ENCODE measurements at regions not wholly inside any gene's neighbourhood (a gene's known extent, or its start where the extent isn't known, plus 50 kb on each side); places are given as distances from the start of the nearest gene placed in this dataset.

DNA sequence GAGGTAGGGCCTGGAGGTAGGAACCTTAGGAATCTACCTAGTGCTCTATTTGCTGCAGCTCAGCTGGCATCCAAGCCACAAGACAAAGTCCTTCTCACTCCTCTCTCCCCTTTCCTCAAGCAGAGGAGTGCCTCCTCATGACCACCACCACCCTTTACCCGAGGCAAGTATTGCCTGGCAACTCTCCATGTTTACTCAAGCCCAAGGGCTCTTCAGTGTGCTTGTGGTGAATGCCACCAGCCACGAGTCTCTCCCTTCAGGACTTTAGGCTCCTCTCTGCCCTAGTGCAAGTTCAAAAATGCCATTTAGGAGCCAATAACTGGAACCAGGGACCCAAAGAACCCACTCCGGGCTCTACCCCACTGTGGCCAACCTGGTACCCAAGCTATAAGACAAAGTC lies 514.5 kb upstream of the RGMB start:
- Mint-ChIP-seq H3K27me3 (ENCODE audit: low read depth) (no peaks in the 10 kb centered on the region), H3K4me3 (no peak overlapping the region), H3K27ac (no peak overlapping the region), H3K4me1 (no peaks in the 10 kb centered on the region), H3K9me3 (peaks cover 20% of the 10 kb centered on the region), H3K36me3 (no peaks in the 10 kb centered on the region)
- DNase-seq (ENCODE audit: low spot score in 2 of 2, unreplicated experiment in 2 of 2), result no peak
- no peak for TF ChIP-seq CTCF (IDR thresholded peaks at IDR 0.05; ENCODE audit: unreplicated experiment)

DNA sequence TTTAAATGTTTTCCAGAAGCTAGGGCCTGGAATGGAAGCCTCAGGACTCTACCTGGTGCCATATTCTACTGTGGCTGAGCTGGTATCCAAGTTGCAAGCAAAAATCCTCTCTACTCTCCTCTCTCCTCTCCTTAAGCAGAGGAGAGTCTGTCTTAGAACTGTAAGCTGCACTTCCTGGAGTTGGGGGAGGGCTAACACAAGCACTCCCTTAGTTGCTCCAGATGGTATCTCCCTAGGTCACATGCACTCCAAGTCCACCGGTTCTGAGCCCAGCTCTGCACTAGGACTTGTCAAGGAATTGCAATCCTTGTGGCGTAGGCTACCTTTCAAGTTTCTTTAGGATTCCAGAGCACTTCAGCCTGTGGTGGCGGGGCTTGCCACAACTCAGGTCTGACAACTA lies 513.9 kb upstream of the RGMB start:
- no peak for TF ChIP-seq CTCF (IDR thresholded peaks at IDR 0.05; ENCODE audit: unreplicated experiment)
- Mint-ChIP-seq H3K36me3 (no peaks in the 10 kb centered on the region), H3K4me1 (no peaks in the 10 kb centered on the region), H3K27ac (no peak overlapping the region), H3K9me3 (peaks cover 20% of the 10 kb centered on the region), H3K27me3 (ENCODE audit: low read depth) (no peaks in the 10 kb centered on the region), H3K4me3 (no peak overlapping the region)
- no peak for DNase-seq (ENCODE audit: low spot score in 2 of 2, unreplicated experiment in 2 of 2)

- Mint-ChIP-seq H3K36me3 (no peaks in the 10 kb centered on the region), H3K4me1 (no peaks in the 10 kb centered on the region), H3K27ac (no peak overlapping the region), H3K9me3 (peaks cover 4% of the 10 kb centered on the region), H3K27me3 (ENCODE audit: low read depth) (no peaks in the 10 kb centered on the region), H3K4me3 (no peak overlapping the region)
- TF ChIP-seq CTCF (IDR thresholded peaks at IDR 0.05; ENCODE audit: unreplicated experiment), result no peak
- DNase-seq (ENCODE audit: low spot score in 2 of 2, unreplicated experiment in 2 of 2), result no peak
Measured at GRCh38 chr5:98263084-98263483, 510.4 kb upstream of the RGMB start.

DNA sequence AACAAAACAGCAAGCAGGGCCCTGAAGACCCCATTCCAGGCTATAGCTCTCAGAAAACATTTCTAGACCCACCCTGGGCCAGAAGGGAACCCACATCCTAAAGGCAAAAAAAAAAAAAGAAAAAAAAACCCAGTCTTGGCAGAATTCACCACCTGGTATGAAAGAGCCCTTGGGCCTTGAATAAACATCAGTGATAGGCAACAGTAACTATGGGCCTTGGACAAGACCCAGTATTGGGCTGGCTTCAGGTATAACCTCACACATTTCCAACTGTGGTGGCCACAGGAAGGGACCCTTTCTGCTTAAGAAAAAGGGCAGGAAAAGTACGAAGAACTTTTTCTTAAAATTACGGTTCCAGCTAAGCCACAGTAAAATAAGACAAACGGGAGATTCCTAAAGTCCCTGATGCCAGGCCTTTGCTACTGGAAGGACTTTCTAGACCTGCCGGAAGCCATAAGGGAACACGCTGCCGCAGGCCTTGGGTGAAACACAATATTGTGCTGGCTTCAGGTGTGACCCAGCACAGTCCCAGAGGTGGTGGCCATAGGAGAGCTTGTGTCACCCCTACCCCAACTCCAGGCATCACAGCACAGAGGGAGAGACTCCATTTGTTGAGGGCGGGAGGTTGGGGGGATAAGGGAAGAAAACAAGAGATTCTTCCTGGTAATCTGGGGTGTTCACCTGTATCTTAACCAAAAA lies 505.2 kb upstream of the RGMB start:
- no peak for TF ChIP-seq CTCF (IDR thresholded peaks at IDR 0.05; ENCODE audit: unreplicated experiment)
- H3K27me3 Mint-ChIP-seq (ENCODE audit: low read depth), result peaks cover 1% of the 10 kb centered on the region

GRCh38 chr5:98275980-98276379 lies 497.5 kb upstream of the RGMB start:
- TF ChIP-seq CTCF (IDR thresholded peaks at IDR 0.05; ENCODE audit: unreplicated experiment), result peak; percentile 40
- Mint-ChIP-seq H3K27me3 (ENCODE audit: low read depth) (peaks cover 1% of the 10 kb centered on the region), H3K36me3 (no peaks in the 10 kb centered on the region), H3K27ac (no peak overlapping the region), H3K4me3 (no peak overlapping the region), H3K4me1 (no peaks in the 10 kb centered on the region), H3K9me3 (peaks cover 3% of the 10 kb centered on the region)
- DNase-seq (ENCODE audit: low spot score in 2 of 2, unreplicated experiment in 2 of 2), result no peak

More for the DNA sequence above, 505.2 kb upstream of the RGMB start:
- Mint-ChIP-seq H3K4me1 (no peaks in the 10 kb centered on the region), H3K27ac (no peak overlapping the region), H3K36me3 (no peaks in the 10 kb centered on the region), H3K9me3 (peaks cover 10% of the 10 kb centered on the region), H3K4me3 (no peak overlapping the region)
- no peak for DNase-seq (ENCODE audit: low spot score in 2 of 2, unreplicated experiment in 2 of 2)

GRCh38 chr5:98282521-98282920 lies 490.9 kb upstream of the RGMB start:
- TF ChIP-seq CTCF (IDR thresholded peaks at IDR 0.05; ENCODE audit: unreplicated experiment), result no peak
- Mint-ChIP-seq H3K27ac (no peak overlapping the region), H3K36me3 (no peaks in the 10 kb centered on the region), H3K27me3 (ENCODE audit: low read depth) (no peaks in the 10 kb centered on the region), H3K4me3 (no peak overlapping the region), H3K9me3 (no peaks in the 10 kb centered on the region), H3K4me1 (peaks cover 17% of the 10 kb centered on the region)
- DNase-seq (ENCODE audit: low spot score in 2 of 2, unreplicated experiment in 2 of 2), result no peak

Measured in mesothelial cell of epicardium (in vitro differentiated cells).